SK-N-SH treated with all-trans-retinoic acid at 6 μM for 48 hours (cell line): ENCODE measurements at regions not wholly inside any gene's neighbourhood (a gene's known extent, or its start where the extent isn't known, plus 50 kb on each side); places are given as distances from the start of the nearest gene placed in this dataset.

Experiments
- ATAC-seq: fragments of 200-7000 bp; cut with Tn5 transposase; 3 replicates; pipeline ENCODE4 v1.9.1; 2020; ENCODE audit warnings: mild to moderate bottlenecking, moderate library complexity
- ARNTL ChIP-seq: fragments of 450-650 bp; formaldehyde crosslinking; IDR thresholded peaks from 2 replicates; pipeline ENCODE4 v1.5.0; 2020; ENCODE audit warnings: low read depth, mild to moderate bottlenecking, moderate library complexity, borderline replicate concordance
- BACH2 ChIP-seq: fragments of 250-450 bp; sonication (Bioruptor Pico); IDR thresholded peaks from 2 replicates; pipeline ENCODE4 v1.9.0; 2021; ENCODE audit warnings: mild to moderate bottlenecking, borderline replicate concordance
- CSDC2 ChIP-seq: fragments of 250-450 bp; sonication (Bioruptor Pico); IDR thresholded peaks from 2 replicates; pipeline ENCODE4 v1.5.0; 2020; ENCODE audit warnings: mild to moderate bottlenecking, moderate library complexity
- ESRRG ChIP-seq: fragments of 250-450 bp; sonication (Bioruptor Pico); IDR thresholded peaks from 2 replicates; pipeline ENCODE4 v1.6.1; 2021; ENCODE audit warnings: mild to moderate bottlenecking
- GLIS3 ChIP-seq: fragments of 250-450 bp; sonication (Bioruptor Pico); IDR thresholded peaks from 2 replicates; pipeline ENCODE4 v1.5.0; 2020; ENCODE audit warnings: mild to moderate bottlenecking, moderate library complexity
- ISL1 ChIP-seq: fragments of 250-450 bp; sonication (Bioruptor Pico); IDR thresholded peaks from 2 replicates; pipeline ENCODE4 v2.1.2; 2022; ENCODE audit warnings: mild to moderate bottlenecking, moderate library complexity
- OSR1 ChIP-seq: fragments of 250-450 bp; sonication (Bioruptor Pico); IDR thresholded peaks from 2 replicates; pipeline ENCODE4 v1.8.0; 2022; ENCODE audit warnings: moderate library complexity, mild to moderate bottlenecking, inconsistent platforms
- POU6F1 ChIP-seq: fragments of 250-450 bp; sonication (Bioruptor Pico); IDR thresholded peaks from 2 replicates; pipeline ENCODE4 v1.8.0; 2021; ENCODE audit warnings: low read depth, mild to moderate bottlenecking, moderate library complexity, borderline replicate concordance
- PPARA ChIP-seq: fragments of 250-450 bp; sonication (Bioruptor Pico); IDR thresholded peaks from 2 replicates; pipeline ENCODE4 v1.5.0; 2020; ENCODE audit warnings: mild to moderate bottlenecking, borderline replicate concordance
- RARB ChIP-seq: fragments of 250-450 bp; sonication (Bioruptor Pico); IDR thresholded peaks from 2 replicates; pipeline ENCODE4 v1.8.0; 2021; ENCODE audit warnings: mild to moderate bottlenecking, moderate library complexity
- SNAI2 ChIP-seq: fragments of 250-450 bp; sonication (Bioruptor Pico); IDR thresholded peaks from 2 replicates; pipeline ENCODE4 v1.5.0; 2020; ENCODE audit warnings: mild to moderate bottlenecking, moderate library complexity
- TCF4 ChIP-seq: fragments of 250-450 bp; sonication (Bioruptor Pico); IDR thresholded peaks from 2 replicates; pipeline ENCODE4 v1.8.0; 2021; ENCODE audit warnings: mild to moderate bottlenecking, moderate library complexity, borderline replicate concordance
- TOX ChIP-seq: fragments of 250-450 bp; sonication (Bioruptor Pico); IDR thresholded peaks from 2 replicates; pipeline ENCODE4 v1.8.0; 2021; ENCODE audit warnings: mild to moderate bottlenecking, moderate library complexity, borderline replicate concordance
- ZC3H10 ChIP-seq: fragments of 250-450 bp; sonication (Bioruptor Pico); IDR thresholded peaks from 2 replicates; pipeline ENCODE4 v1.5.1; 2021; ENCODE audit warnings: mild to moderate bottlenecking, moderate library complexity
- ZFP3 ChIP-seq: fragments of 250-450 bp; sonication (Bioruptor Pico); IDR thresholded peaks from 2 replicates; pipeline ENCODE4 v1.5.0; 2020; ENCODE audit warnings: mild to moderate bottlenecking, moderate library complexity
- ZFP30 ChIP-seq: fragments of 450-650 bp; formaldehyde crosslinking; IDR thresholded peaks from 2 replicates; pipeline ENCODE4 v1.5.0; 2022; ENCODE audit warnings: mild to moderate bottlenecking, moderate library complexity
- ZNF565 ChIP-seq: fragments of 450-650 bp; formaldehyde crosslinking; conservative IDR thresholded peaks from 2 replicates; pipeline ENCODE4 v1.5.0; 2020; ENCODE audit warnings: low read depth, mild to moderate bottlenecking, moderate library complexity
- ZNF70 ChIP-seq: fragments of 450-650 bp; formaldehyde crosslinking; IDR thresholded peaks from 2 replicates; pipeline ENCODE4 v1.5.0; 2020; ENCODE audit warnings: mild to moderate bottlenecking, moderate library complexity
- ZNF8 ChIP-seq: fragments of 450-650 bp; formaldehyde crosslinking; IDR thresholded peaks from 2 replicates; pipeline ENCODE4 v1.5.0; 2020; ENCODE audit warnings: mild to moderate bottlenecking, moderate library complexity
- TF ChIP-seq, protein P1 (sequence below): fragments of 250-450 bp; sonication (Bioruptor Pico); IDR thresholded peaks from 2 replicates; pipeline ENCODE4 v1.5.0; 2020; ENCODE audit warnings: mild to moderate bottlenecking, moderate library complexity
- TF ChIP-seq, protein P2 (sequence below): fragments of 250-450 bp; sonication (Bioruptor Pico); IDR thresholded peaks from 2 replicates; pipeline ENCODE4 v1.8.0; 2020; ENCODE audit warnings: mild to moderate bottlenecking, moderate library complexity, borderline replicate concordance
- TF ChIP-seq, protein P3 (sequence below): fragments of 250-450 bp; sonication (Bioruptor Pico); IDR thresholded peaks from 2 replicates; pipeline ENCODE4 v1.5.1; 2021; ENCODE audit warnings: mild to moderate bottlenecking, moderate library complexity

GRCh38 chr4:28369499-28369898 is 1508.9 kb downstream of the STIM2 start:
- no peak for TF ChIP-seq ZNF565 (CRISPR knock-in tag)
- TF ChIP-seq TCF4 (CRISPR knock-in tag) = no peak
- TF ChIP-seq GLIS3 (CRISPR knock-in tag) = no peak
- no peak for TF ChIP-seq ZNF70 (CRISPR knock-in tag)
- TF ChIP-seq ARNTL (CRISPR knock-in tag) = no peak
- TF ChIP-seq, protein P1, sequence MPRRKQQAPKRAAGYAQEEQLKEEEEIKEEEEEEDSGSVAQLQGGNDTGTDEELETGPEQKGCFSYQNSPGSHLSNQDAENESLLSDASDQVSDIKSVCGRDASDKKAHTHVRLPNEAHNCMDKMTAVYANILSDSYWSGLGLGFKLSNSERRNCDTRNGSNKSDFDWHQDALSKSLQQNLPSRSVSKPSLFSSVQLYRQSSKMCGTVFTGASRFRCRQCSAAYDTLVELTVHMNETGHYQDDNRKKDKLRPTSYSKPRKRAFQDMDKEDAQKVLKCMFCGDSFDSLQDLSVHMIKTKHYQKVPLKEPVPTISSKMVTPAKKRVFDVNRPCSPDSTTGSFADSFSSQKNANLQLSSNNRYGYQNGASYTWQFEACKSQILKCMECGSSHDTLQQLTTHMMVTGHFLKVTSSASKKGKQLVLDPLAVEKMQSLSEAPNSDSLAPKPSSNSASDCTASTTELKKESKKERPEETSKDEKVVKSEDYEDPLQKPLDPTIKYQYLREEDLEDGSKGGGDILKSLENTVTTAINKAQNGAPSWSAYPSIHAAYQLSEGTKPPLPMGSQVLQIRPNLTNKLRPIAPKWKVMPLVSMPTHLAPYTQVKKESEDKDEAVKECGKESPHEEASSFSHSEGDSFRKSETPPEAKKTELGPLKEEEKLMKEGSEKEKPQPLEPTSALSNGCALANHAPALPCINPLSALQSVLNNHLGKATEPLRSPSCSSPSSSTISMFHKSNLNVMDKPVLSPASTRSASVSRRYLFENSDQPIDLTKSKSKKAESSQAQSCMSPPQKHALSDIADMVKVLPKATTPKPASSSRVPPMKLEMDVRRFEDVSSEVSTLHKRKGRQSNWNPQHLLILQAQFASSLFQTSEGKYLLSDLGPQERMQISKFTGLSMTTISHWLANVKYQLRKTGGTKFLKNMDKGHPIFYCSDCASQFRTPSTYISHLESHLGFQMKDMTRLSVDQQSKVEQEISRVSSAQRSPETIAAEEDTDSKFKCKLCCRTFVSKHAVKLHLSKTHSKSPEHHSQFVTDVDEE (CRISPR knock-in tag) = no peak
- TF ChIP-seq, protein P2, sequence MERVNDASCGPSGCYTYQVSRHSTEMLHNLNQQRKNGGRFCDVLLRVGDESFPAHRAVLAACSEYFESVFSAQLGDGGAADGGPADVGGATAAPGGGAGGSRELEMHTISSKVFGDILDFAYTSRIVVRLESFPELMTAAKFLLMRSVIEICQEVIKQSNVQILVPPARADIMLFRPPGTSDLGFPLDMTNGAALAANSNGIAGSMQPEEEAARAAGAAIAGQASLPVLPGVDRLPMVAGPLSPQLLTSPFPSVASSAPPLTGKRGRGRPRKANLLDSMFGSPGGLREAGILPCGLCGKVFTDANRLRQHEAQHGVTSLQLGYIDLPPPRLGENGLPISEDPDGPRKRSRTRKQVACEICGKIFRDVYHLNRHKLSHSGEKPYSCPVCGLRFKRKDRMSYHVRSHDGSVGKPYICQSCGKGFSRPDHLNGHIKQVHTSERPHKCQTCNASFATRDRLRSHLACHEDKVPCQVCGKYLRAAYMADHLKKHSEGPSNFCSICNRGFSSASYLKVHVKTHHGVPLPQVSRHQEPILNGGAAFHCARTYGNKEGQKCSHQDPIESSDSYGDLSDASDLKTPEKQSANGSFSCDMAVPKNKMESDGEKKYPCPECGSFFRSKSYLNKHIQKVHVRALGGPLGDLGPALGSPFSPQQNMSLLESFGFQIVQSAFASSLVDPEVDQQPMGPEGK (CRISPR knock-in tag) = no peak
- no peak for TF ChIP-seq POU6F1 (CRISPR knock-in tag)
- TF ChIP-seq RARB (CRISPR knock-in tag) = no peak
- TF ChIP-seq ZC3H10 = no peak
- TF ChIP-seq ZNF8 (CRISPR knock-in tag) = no peak
- no peak for TF ChIP-seq TOX (CRISPR knock-in tag)
- TF ChIP-seq, protein P3, sequence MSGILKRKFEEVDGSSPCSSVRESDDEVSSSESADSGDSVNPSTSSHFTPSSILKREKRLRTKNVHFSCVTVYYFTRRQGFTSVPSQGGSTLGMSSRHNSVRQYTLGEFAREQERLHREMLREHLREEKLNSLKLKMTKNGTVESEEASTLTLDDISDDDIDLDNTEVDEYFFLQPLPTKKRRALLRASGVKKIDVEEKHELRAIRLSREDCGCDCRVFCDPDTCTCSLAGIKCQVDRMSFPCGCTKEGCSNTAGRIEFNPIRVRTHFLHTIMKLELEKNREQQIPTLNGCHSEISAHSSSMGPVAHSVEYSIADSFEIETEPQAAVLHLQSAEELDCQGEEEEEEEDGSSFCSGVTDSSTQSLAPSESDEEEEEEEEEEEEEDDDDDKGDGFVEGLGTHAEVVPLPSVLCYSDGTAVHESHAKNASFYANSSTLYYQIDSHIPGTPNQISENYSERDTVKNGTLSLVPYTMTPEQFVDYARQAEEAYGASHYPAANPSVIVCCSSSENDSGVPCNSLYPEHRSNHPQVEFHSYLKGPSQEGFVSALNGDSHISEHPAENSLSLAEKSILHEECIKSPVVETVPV (CRISPR knock-in tag) = no peak
- no peak for TF ChIP-seq ISL1 (CRISPR knock-in tag)
- no peak for TF ChIP-seq PPARA
- no peak for TF ChIP-seq CSDC2 (CRISPR knock-in tag)
- TF ChIP-seq SNAI2 (CRISPR knock-in tag) = no peak
- no peak for ATAC-seq

GRCh38 chr4:28373191-28373590 is 1512.5 kb downstream of the STIM2 start:
- TF ChIP-seq ZNF8 (CRISPR knock-in tag) = no peak
- TF ChIP-seq ISL1 (CRISPR knock-in tag) = no peak
- TF ChIP-seq ESRRG = no peak
- TF ChIP-seq ZC3H10 = no peak
- no peak for TF ChIP-seq OSR1 (CRISPR knock-in tag)
- TF ChIP-seq TOX (CRISPR knock-in tag) = no peak
- no peak for ATAC-seq

DNA sequence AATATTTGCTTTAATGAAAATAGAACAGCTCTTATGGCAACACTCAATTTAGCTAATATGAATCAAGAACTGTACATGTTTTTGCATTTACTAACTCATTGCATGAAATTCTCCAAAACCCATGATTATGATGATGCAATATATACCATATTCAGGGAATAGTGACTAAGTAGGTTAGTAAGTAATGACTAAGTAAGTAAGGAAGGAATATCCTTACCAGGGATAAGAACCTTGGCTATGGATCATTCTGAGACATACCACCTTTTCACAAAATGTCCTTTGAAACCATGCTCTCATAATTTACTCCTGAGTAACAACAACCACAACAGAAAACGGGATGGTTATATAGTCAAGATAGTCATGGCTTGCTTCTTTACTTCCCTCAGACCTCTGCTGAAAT is 1513.0 kb downstream of the STIM2 start:
- ATAC-seq = no peak
- TF ChIP-seq, protein P1 (CRISPR knock-in tag) = no peak
- TF ChIP-seq SNAI2 (CRISPR knock-in tag) (no peak), OSR1 (CRISPR knock-in tag) (no peak), ZNF8 (CRISPR knock-in tag) (no peak), PPARA (no peak), CSDC2 (CRISPR knock-in tag) (no peak), ZFP30 (CRISPR knock-in tag) (no peak), ZNF565 (CRISPR knock-in tag) (no peak), ZNF70 (CRISPR knock-in tag) (no peak), BACH2 (no peak), RARB (CRISPR knock-in tag) (no peak), POU6F1 (CRISPR knock-in tag) (no peak), ISL1 (CRISPR knock-in tag) (no peak), ARNTL (CRISPR knock-in tag) (no peak), ZC3H10 (no peak), TCF4 (CRISPR knock-in tag) (no peak), ZFP3 (CRISPR knock-in tag) (no peak), ESRRG (no peak)
